RWPE1 (cell line): ENCODE measurements at regions not wholly inside any gene's neighbourhood (a gene's known extent, or its start where the extent isn't known, plus 50 kb on each side); places are given as distances from the start of the nearest gene placed in this dataset.
"Not testable (repeated sequence)": the region's sequence is repeated elsewhere in the genome, so short reads cannot be mapped to it uniquely, and the experiment has no call there.

Experiments used
- CTCF ChIA-PET: fragments of 350-600 bp; sonication (Branson Sonifier 250); formaldehyde crosslinking; extraction: SDS; loops from one replicate; lab custom pipeline; 2021; lab: Yijun Ruan, JAX
- POLR2A ChIA-PET: fragments of 400-600 bp; formaldehyde crosslinking; extraction: SDS; loops from one replicate; lab custom pipeline; 2020; ENCODE audit warnings: antibody characterized with exemption; ENCODE audit not compliant: low non-redundant PET; lab: Yijun Ruan, JAX
- DNase-seq: peaks from one replicate; pipeline ENCODE4 v3.0.0; 2012; ENCODE audit warnings: low spot score
- H3K27ac ChIP-seq: fragments of 450-650 bp; 2 replicates; pipeline ENCODE4 v1.5.1; 2017
- TF ChIP-seq, protein P1 (sequence below): fragments of 450-650 bp; conservative IDR thresholded peaks from 2 replicates; pipeline ENCODE4 v1.5.1; 2017; ENCODE audit warnings: low read depth, mild to moderate bottlenecking

- no peak for DNase-seq
- ChIA-PET POLR2A (no interaction called here), CTCF (interaction anchor here (0.7 kb wide), 1 partner anchor 472 kb away, joined by 3 read pairs; no protein-coding TSS in a partner anchor)
- TF ChIP-seq, protein P1, sequence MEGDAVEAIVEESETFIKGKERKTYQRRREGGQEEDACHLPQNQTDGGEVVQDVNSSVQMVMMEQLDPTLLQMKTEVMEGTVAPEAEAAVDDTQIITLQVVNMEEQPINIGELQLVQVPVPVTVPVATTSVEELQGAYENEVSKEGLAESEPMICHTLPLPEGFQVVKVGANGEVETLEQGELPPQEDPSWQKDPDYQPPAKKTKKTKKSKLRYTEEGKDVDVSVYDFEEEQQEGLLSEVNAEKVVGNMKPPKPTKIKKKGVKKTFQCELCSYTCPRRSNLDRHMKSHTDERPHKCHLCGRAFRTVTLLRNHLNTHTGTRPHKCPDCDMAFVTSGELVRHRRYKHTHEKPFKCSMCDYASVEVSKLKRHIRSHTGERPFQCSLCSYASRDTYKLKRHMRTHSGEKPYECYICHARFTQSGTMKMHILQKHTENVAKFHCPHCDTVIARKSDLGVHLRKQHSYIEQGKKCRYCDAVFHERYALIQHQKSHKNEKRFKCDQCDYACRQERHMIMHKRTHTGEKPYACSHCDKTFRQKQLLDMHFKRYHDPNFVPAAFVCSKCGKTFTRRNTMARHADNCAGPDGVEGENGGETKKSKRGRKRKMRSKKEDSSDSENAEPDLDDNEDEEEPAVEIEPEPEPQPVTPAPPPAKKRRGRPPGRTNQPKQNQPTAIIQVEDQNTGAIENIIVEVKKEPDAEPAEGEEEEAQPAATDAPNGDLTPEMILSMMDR = no peak
- no peak overlapping the region for H3K27ac ChIP-seq
These were observed 126.5 kb downstream of the ADSS2 start for GRCh38 chr1:244325056-244325758.

- CTCF ChIA-PET = interaction anchor here (0.6 kb wide), 1 partner anchor 121 kb away, joined by 3 read pairs; no protein-coding TSS in a partner anchor
- no peak for DNase-seq
- POLR2A ChIA-PET = no interaction called here
- TF ChIP-seq, protein P1 = no peak
- H3K27ac ChIP-seq = no peak overlapping the region
These were observed 125.0 kb downstream of the ADSS2 start for GRCh38 chr1:244326757-244327156.

DNA sequence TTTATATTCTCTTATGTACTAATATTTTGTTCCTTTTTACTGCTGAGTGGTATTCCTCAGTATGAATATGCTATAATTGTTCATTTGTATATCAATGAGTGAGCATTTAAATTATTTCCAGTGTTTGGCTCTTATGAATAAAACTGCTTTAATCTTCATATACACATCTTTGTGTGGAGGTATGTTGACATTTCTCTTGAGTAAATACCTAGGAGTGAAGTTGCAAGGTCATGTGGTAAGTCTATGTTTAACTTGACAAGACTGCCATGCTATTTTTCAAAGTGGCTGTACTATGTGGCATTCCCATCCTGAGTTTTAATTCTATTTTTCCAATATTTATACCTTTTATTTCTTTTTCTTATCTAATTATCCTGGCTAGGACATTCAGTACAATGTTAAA is 124.2 kb downstream of the ADSS2 start:
- ChIA-PET CTCF (no interaction called here), POLR2A (no interaction called here)
- DNase-seq = no peak
- H3K27ac ChIP-seq = no peak overlapping the region
- TF ChIP-seq, protein P1 = no peak

- TF ChIP-seq, protein P1 = no peak
- no peak overlapping the region for H3K27ac ChIP-seq
- no peak for DNase-seq
- ChIA-PET POLR2A (no interaction called here), CTCF (interaction anchor here (0.6 kb wide), 1 partner anchor 11 kb away, joined by 3 read pairs; no protein-coding TSS in a partner anchor)
These were observed 123.2 kb downstream of the ADSS2 start for GRCh38 chr1:244328476-244328875.

DNA sequence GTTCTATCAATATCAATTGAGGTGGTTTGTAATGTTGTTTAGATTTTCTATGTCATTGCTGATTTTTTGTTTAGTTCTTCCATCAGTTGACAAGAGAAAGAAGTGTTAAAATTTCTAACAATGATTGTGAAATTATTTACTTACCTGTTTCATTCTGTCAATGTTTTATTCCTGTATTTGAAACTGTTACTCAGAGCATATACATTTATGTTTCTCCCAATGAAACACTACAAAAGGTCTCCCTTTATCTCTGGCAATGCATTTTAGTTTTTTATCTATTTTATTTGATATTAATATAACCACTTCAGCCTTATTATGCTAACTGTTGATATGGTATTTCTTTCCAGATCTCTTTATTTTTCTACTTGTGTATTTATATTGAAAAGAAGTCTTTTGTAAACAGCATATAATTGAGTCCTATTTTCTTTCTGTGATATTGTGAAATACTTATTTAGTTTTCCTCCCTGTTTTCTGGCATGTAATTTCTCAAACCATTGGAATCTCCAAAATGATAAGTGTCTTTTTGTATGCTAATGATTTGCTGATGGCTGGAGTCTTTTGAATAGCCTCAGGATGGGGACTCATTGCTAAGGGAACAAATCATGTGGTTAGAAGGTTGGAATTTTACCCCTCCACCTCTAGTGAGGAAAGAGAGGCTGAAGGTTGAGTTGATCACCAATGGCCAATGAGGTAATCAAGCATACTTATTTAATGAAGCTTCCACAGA is 122.0 kb downstream of the ADSS2 start:
- no peak for DNase-seq
- TF ChIP-seq, protein P1 = no peak
- ChIA-PET CTCF (no interaction called here), POLR2A (no interaction called here)
- H3K27ac ChIP-seq = no peak overlapping the region

GRCh38 chr1:244330318-244330625 is 121.4 kb downstream of the ADSS2 start:
- no peak for DNase-seq
- no peak overlapping the region for H3K27ac ChIP-seq
- ChIA-PET CTCF (no interaction called here), POLR2A (no interaction called here)
- TF ChIP-seq, protein P1 = no peak

GRCh38 chr1:244332761-244333160 is 118.9 kb downstream of the ADSS2 start:
- CTCF ChIA-PET = interaction anchor here (0.6 kb wide), 1 partner anchor 89 kb away, joined by 7 read pairs; no protein-coding TSS in a partner anchor
- POLR2A ChIA-PET, H3K27ac ChIP-seq, DNase-seq: not testable (repeated sequence)

DNA sequence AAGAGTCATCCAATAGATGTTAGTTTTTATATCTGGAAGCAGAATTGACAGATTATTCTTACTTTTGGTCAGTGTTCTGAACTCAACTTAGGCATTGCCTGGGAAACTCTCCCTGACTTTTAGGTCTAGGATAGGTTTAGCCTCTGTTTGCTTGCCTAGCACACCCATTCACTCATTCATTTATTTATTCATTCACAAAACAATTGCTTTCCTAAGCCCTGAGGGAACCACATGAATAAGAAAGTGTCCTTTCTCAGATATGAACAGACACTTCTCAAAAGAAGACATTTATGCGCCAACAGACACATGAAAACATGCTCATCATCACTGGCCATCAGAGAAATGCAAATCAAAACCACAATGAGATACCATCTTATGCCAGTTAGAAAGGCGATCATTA is 117.4 kb downstream of the ADSS2 start:
- H3K27ac ChIP-seq, DNase-seq, CTCF ChIA-PET, POLR2A ChIA-PET: not testable (repeated sequence)

DNA sequence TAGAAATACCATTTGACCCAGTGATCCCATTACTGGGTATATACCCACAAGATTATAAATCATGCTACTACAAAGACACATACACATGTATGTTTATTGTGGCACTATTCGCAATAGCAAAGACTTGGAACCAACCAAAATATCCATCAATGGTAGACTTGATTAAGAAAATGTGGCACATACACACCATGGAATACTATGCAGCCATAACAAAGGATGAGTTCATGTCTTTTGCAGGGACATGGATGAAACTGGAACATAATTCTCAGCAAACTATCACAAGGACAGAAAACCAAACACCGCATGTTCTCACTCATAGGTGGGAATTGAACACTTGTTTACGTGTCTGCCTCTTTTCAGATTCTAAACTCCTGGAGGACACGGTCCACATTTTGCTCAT is 116.9 kb downstream of the ADSS2 start:
- H3K27ac ChIP-seq, POLR2A ChIA-PET, DNase-seq: not testable (repeated sequence)
- CTCF ChIA-PET = interaction anchor here (0.6 kb wide), 1 partner anchor 234 kb away, joined by 4 read pairs; no protein-coding TSS in a partner anchor
